HEK293 (cell line): ENCODE measurements at regions not wholly inside any gene's neighbourhood (a gene's known extent, or its start where the extent isn't known, plus 50 kb on each side); places are given as distances from the start of the nearest gene placed in this dataset.

Source experiments
- CTCF ChIA-PET: fragments of 350-600 bp; formaldehyde crosslinking; extraction: SDS; loops from one replicate; lab custom pipeline; 2021; ENCODE audit warnings: antibody characterized with exemption; lab: Yijun Ruan, JAX
- POLR2A ChIA-PET: fragments of 300-600 bp; formaldehyde crosslinking; extraction: SDS; loops from one replicate; lab custom pipeline; 2020; ENCODE audit warnings: antibody characterized with exemption, inconsistent platforms; lab: Yijun Ruan, JAX
- H3K27ac ChIP-seq: fragments of 200-500 bp; sonication (Bioruptor generic); 2 replicates; pipeline ENCODE4 v1.5.1; 2014; ENCODE audit warnings: low read depth, low read length, control low read depth, inconsistent platforms; ENCODE audit errors: extremely low read depth
- H3K36me3 ChIP-seq, 2 experiments: fragments of 200-500 bp in 1 of 2; sonication (Bioruptor generic) in 1 of 2; 1 replicate in 1 of 2; 2 replicates in 1 of 2; pipeline ENCODE4 v1.5.1; 2014 to 2017; ENCODE audit warnings: inconsistent platforms in 2 of 2, low read length in 2 of 2; ENCODE audit not compliant: control insufficient read depth in 2 of 2, insufficient read depth in 1 of 2
- H3K4me1 ChIP-seq: fragments of 200-500 bp; sonication (Bioruptor generic); 2 replicates; pipeline ENCODE4 v1.5.1; 2014; ENCODE audit warnings: mild to moderate bottlenecking, low read length, inconsistent platforms; ENCODE audit not compliant: control insufficient read depth, insufficient read depth
- H3K4me3 ChIP-seq: 2 replicates; pipeline ENCODE4 v1.5.1; 2011; ENCODE audit warnings: low read depth, mild to moderate bottlenecking, control low read depth, low read length, moderate library complexity
- H3K9me3 ChIP-seq: fragments of 200-500 bp; sonication (Bioruptor generic); 2 replicates; pipeline ENCODE4 v1.5.1; 2014; ENCODE audit warnings: low read depth, low read length, inconsistent platforms; ENCODE audit not compliant: control insufficient read depth, insufficient read depth
- GLI4 ChIP-seq: fragments of 450-650 bp; formaldehyde crosslinking; IDR thresholded peaks from 2 replicates; pipeline ENCODE4 v1.5.1; 2016; ENCODE audit warnings: missing biosample characterization, missing genetic modification characterization
- KLF9 ChIP-seq: fragments of 450-650 bp; formaldehyde crosslinking; IDR thresholded peaks from 2 replicates; pipeline ENCODE4 v1.5.1; 2016; ENCODE audit warnings: missing biosample characterization, missing genetic modification characterization, low read depth
- PBX3 ChIP-seq: sonication (generic); formaldehyde crosslinking; IDR thresholded peaks from 2 replicates; pipeline ENCODE4 v1.8.1; 2022; ENCODE audit warnings: mild to moderate bottlenecking, moderate library complexity, missing genetic modification reagents
- PRDM4 ChIP-seq: fragments of 450-650 bp; formaldehyde crosslinking; IDR thresholded peaks from 2 replicates; pipeline ENCODE4 v1.5.1; 2017; ENCODE audit warnings: missing biosample characterization, missing genetic modification characterization
- SCRT1 ChIP-seq: fragments of 450-650 bp; formaldehyde crosslinking; IDR thresholded peaks from 2 replicates; pipeline ENCODE4 v1.5.1; 2016; ENCODE audit warnings: missing biosample characterization, missing genetic modification characterization, borderline replicate concordance
- TSHZ1 ChIP-seq: fragments of 450-650 bp; formaldehyde crosslinking; IDR thresholded peaks from 2 replicates; pipeline ENCODE4 v1.5.1; 2016; ENCODE audit warnings: missing biosample characterization, missing genetic modification characterization, borderline replicate concordance
- YY1 ChIP-seq: fragments of 450-650 bp; formaldehyde crosslinking; IDR thresholded peaks from 2 replicates; pipeline ENCODE4 v1.5.1; 2018; ENCODE audit warnings: missing biosample characterization, missing genetic modification characterization
- ZNF23 ChIP-seq: fragments of 450-650 bp; formaldehyde crosslinking; IDR thresholded peaks from 2 replicates; pipeline ENCODE4 v1.5.1; 2016; ENCODE audit warnings: missing biosample characterization, missing genetic modification characterization, borderline replicate concordance
- ZNF248 ChIP-seq: fragments of 450-650 bp; formaldehyde crosslinking; IDR thresholded peaks from 2 replicates; pipeline ENCODE4 v1.5.1; 2017; ENCODE audit warnings: missing biosample characterization, missing genetic modification characterization
- ZNF266 ChIP-seq: fragments of 450-650 bp; formaldehyde crosslinking; IDR thresholded peaks from 2 replicates; pipeline ENCODE4 v1.5.1; 2016; ENCODE audit warnings: missing biosample characterization, missing genetic modification characterization, low read depth
- ZNF398 ChIP-seq: fragments of 450-650 bp; formaldehyde crosslinking; IDR thresholded peaks from 2 replicates; pipeline ENCODE4 v1.5.1; 2017; ENCODE audit warnings: missing biosample characterization, missing genetic modification characterization
- ZNF433 ChIP-seq: fragments of 450-650 bp; formaldehyde crosslinking; IDR thresholded peaks from 2 replicates; pipeline ENCODE4 v1.5.1; 2016; ENCODE audit warnings: missing biosample characterization, missing genetic modification characterization, low read depth
- ZNF529 ChIP-seq: fragments of 450-650 bp; formaldehyde crosslinking; IDR thresholded peaks from 2 replicates; pipeline ENCODE4 v1.5.1; 2017; ENCODE audit warnings: missing genetic modification characterization, missing biosample characterization; ENCODE audit not compliant: insufficient replicate concordance
- ZNF596 ChIP-seq: fragments of 450-650 bp; IDR thresholded peaks from 2 replicates; pipeline ENCODE4 v1.5.0; 2018; ENCODE audit warnings: missing biosample characterization, mild to moderate bottlenecking, missing genetic modification characterization, moderate library complexity
- ZNF645 ChIP-seq: fragments of 450-650 bp; formaldehyde crosslinking; IDR thresholded peaks from 2 replicates; pipeline ENCODE4; 2016; ENCODE audit warnings: missing biosample characterization, missing genetic modification characterization
- ZNF654 ChIP-seq: fragments of 450-650 bp; formaldehyde crosslinking; IDR thresholded peaks from 2 replicates; pipeline ENCODE4 v1.5.1; 2016; ENCODE audit warnings: low read depth, missing biosample characterization, missing genetic modification characterization
- ZNF664 ChIP-seq: fragments of 450-650 bp; formaldehyde crosslinking; IDR thresholded peaks from 2 replicates; pipeline ENCODE4 v1.5.1; 2016; ENCODE audit warnings: missing biosample characterization, missing genetic modification characterization
- ZNF692 ChIP-seq: fragments of 450-650 bp; formaldehyde crosslinking; IDR thresholded peaks from 2 replicates; pipeline ENCODE4 v1.5.1; 2016; ENCODE audit warnings: missing biosample characterization, missing genetic modification characterization

GRCh38 chr4:127523369-127523768 lies 109.4 kb upstream of the INTU start (continued):
- no peak for TF ChIP-seq TSHZ1 (tag by site-specific recombination)
- no peak for TF ChIP-seq ZNF433 (tag by site-specific recombination)
- no peak for TF ChIP-seq KLF9 (tag by site-specific recombination)

GRCh38 chr4:127525608-127526007 lies 107.1 kb upstream of the INTU start:
- Histone ChIP-seq H3K36me3 (no peaks in the 10 kb centered on the region), H3K4me3 (no peak overlapping the region), H3K27ac (no peak overlapping the region), H3K9me3 (no peaks in the 10 kb centered on the region), H3K4me1 (no peaks in the 10 kb centered on the region)
- TF ChIP-seq ZNF266 (tag by site-specific recombination) (no peak), ZNF664 (no peak), SCRT1 (tag by site-specific recombination) (no peak), YY1 (tag by site-specific recombination) (no peak)
- POLR2A ChIA-PET = no interaction called here
- CTCF ChIA-PET = no interaction called here

GRCh38 chr4:127528302-127528701 lies 104.5 kb upstream of the INTU start:
- Histone ChIP-seq H3K4me1 (no peaks in the 10 kb centered on the region), H3K9me3 (no peaks in the 10 kb centered on the region)
- POLR2A ChIA-PET = no interaction called here

More at GRCh38 chr4:127528302-127528701, 104.5 kb upstream of the INTU start:
- no peak overlapping the region for H3K27ac ChIP-seq
- CTCF ChIA-PET = no interaction called here
- no peak for TF ChIP-seq ZNF529 (tag by site-specific recombination)
- TF ChIP-seq ZNF398 (tag by site-specific recombination) = no peak
- TF ChIP-seq ZNF248 (tag by site-specific recombination) = no peak
- TF ChIP-seq GLI4 = no peak
- no peak for TF ChIP-seq ZNF23
- TF ChIP-seq PRDM4 (tag by site-specific recombination) = no peak
- no peak for TF ChIP-seq ZNF596 (tag by site-specific recombination)
- no peak for TF ChIP-seq ZNF654
- TF ChIP-seq ZNF645 (tag by site-specific recombination) = no peak
- TF ChIP-seq PBX3 (CRISPR knock-in tag) = no peak
- no peak for TF ChIP-seq ZNF692 (tag by site-specific recombination)
- no peak for TF ChIP-seq ZNF266 (tag by site-specific recombination)
- H3K36me3 ChIP-seq = no peaks in the 10 kb centered on the region
- no peak overlapping the region for H3K4me3 ChIP-seq
